ENCODE measurements at regions not wholly inside any gene's neighbourhood (a gene's known extent, or its start where the extent isn't known, plus 50 kb on each side); places are given as distances from the start of the nearest gene placed in this dataset.

- TF ChIP-seq POLR2A (IDR thresholded peaks at IDR 0.05) (no peak), CTCF (IDR thresholded peaks at IDR 0.05) (no peak), POLR2AphosphoS5 (IDR thresholded peaks at IDR 0.05) (no peak)
- no peaks in the 10 kb centered on the region for H3K9me3 ChIP-seq
- intact Hi-C loops (cut with DNase I; ENCODE audit: low total_unique reads), result no loop called here
- H3K27ac ChIP-seq, result no peak overlapping the region
- no peaks in the 10 kb centered on the region for H3K4me1 ChIP-seq
- H3K36me3 ChIP-seq, result no peaks in the 10 kb centered on the region
- DNase-seq (ENCODE audit: low spot score in 2 of 2), result no peak
- no peaks in the 10 kb centered on the region for H3K27me3 ChIP-seq
- H3K4me3 ChIP-seq, result no peak overlapping the region
Measured at GRCh38 chr10:61280303-61280702, 172.9 kb downstream of the TMEM26 start.

- intact Hi-C loops (cut with DNase I; ENCODE audit: low total_unique reads), result no loop called here
- Histone ChIP-seq H3K27me3 (no peaks in the 10 kb centered on the region), H3K27ac (no peak overlapping the region), H3K4me1 (no peaks in the 10 kb centered on the region), H3K9me3 (no peaks in the 10 kb centered on the region), H3K4me3 (no peak overlapping the region), H3K36me3 (no peaks in the 10 kb centered on the region)
- no peak for DNase-seq (ENCODE audit: low spot score in 2 of 2)
- TF ChIP-seq CTCF (IDR thresholded peaks at IDR 0.05), result no peak
- no peak for TF ChIP-seq POLR2AphosphoS5 (IDR thresholded peaks at IDR 0.05)
- TF ChIP-seq POLR2A (IDR thresholded peaks at IDR 0.05), result no peak
Measured at GRCh38 chr10:61279400-61279799, 173.8 kb downstream of the TMEM26 start.

GRCh38 chr10:61278556-61278955 lies 174.6 kb downstream of the TMEM26 start:
- no peak for TF ChIP-seq CTCF (IDR thresholded peaks at IDR 0.05)
- TF ChIP-seq POLR2A (IDR thresholded peaks at IDR 0.05), result no peak
- TF ChIP-seq POLR2AphosphoS5 (IDR thresholded peaks at IDR 0.05), result no peak
- no peaks in the 10 kb centered on the region for H3K36me3 ChIP-seq
- H3K4me1 ChIP-seq, result no peaks in the 10 kb centered on the region
- intact Hi-C loops (cut with DNase I; ENCODE audit: low total_unique reads), result no loop called here
- no peaks in the 10 kb centered on the region for H3K9me3 ChIP-seq
- no peaks in the 10 kb centered on the region for H3K27me3 ChIP-seq
- DNase-seq (ENCODE audit: low spot score in 2 of 2), result no peak
- H3K27ac ChIP-seq, result no peak overlapping the region
- no peak overlapping the region for H3K4me3 ChIP-seq

GRCh38 chr10:61272781-61273180 lies 180.4 kb downstream of the TMEM26 start:
- intact Hi-C loops (cut with DNase I; ENCODE audit: low total_unique reads), result no loop called here
- no peak for TF ChIP-seq POLR2A (IDR thresholded peaks at IDR 0.05)
- no peak for TF ChIP-seq CTCF (IDR thresholded peaks at IDR 0.05)
- no peak overlapping the region for H3K4me3 ChIP-seq

GRCh38 chr10:61271127-61271780 lies 181.9 kb downstream of the TMEM26 start:
- H3K27me3 ChIP-seq, result no peaks in the 10 kb centered on the region
- no peaks in the 10 kb centered on the region for H3K4me1 ChIP-seq
- intact Hi-C loops (cut with DNase I; ENCODE audit: low total_unique reads), result no loop called here
- H3K9me3 ChIP-seq, result no peaks in the 10 kb centered on the region
- no peak for TF ChIP-seq POLR2AphosphoS5 (IDR thresholded peaks at IDR 0.05)
- peak in 1 of 3 donors; percentile 20 for TF ChIP-seq CTCF (IDR thresholded peaks at IDR 0.05)
- H3K36me3 ChIP-seq, result no peaks in the 10 kb centered on the region
- no peak overlapping the region for H3K27ac ChIP-seq
- no peak for DNase-seq (ENCODE audit: low spot score in 2 of 2)
- no peak overlapping the region for H3K4me3 ChIP-seq

More at GRCh38 chr10:61272781-61273180, 180.4 kb downstream of the TMEM26 start:
- Histone ChIP-seq H3K9me3 (no peaks in the 10 kb centered on the region), H3K36me3 (no peaks in the 10 kb centered on the region), H3K4me1 (no peaks in the 10 kb centered on the region), H3K27me3 (no peaks in the 10 kb centered on the region), H3K27ac (no peak overlapping the region)
- DNase-seq (ENCODE audit: low spot score in 2 of 2), result no peak

All from breast epithelium (tissue), 4 donors.